Glutamatergic neuron (in vitro differentiated cells): ENCODE measurements at regions not wholly inside any gene's neighbourhood (a gene's known extent, or its start where the extent isn't known, plus 50 kb on each side); places are given as distances from the start of the nearest gene placed in this dataset.

Source experiments
- DNase-seq: peaks from one replicate; pipeline ENCODE4 v3.0.0; 2022
- H3K27ac Mint-ChIP-seq: one replicate; pipeline ENCODE4 v1.8.0; 2020; ENCODE audit warnings: mild to moderate bottlenecking, mixed read lengths, inconsistent platforms; ENCODE audit not compliant: unreplicated experiment
- H3K27me3 Mint-ChIP-seq: one replicate; pipeline ENCODE4 v1.8.0; 2020; ENCODE audit warnings: mild to moderate bottlenecking, moderate library complexity, mixed read lengths, inconsistent platforms; ENCODE audit not compliant: unreplicated experiment
- H3K36me3 Mint-ChIP-seq: one replicate; pipeline ENCODE4 v1.8.0; 2020; ENCODE audit warnings: mild to moderate bottlenecking, mixed read lengths, inconsistent platforms; ENCODE audit not compliant: unreplicated experiment
- H3K4me1 Mint-ChIP-seq: one replicate; pipeline ENCODE4 v1.8.0; 2020; ENCODE audit warnings: mild to moderate bottlenecking, low read depth, mixed read lengths, inconsistent platforms; ENCODE audit not compliant: unreplicated experiment
- H3K4me3 Mint-ChIP-seq: one replicate; pipeline ENCODE4 v1.8.0; 2020; ENCODE audit warnings: mild to moderate bottlenecking, mixed read lengths, inconsistent platforms; ENCODE audit not compliant: unreplicated experiment
- H3K9me3 Mint-ChIP-seq: one replicate; pipeline ENCODE4 v1.8.0; 2020; ENCODE audit warnings: mild to moderate bottlenecking, moderate library complexity, mixed read lengths, inconsistent platforms; ENCODE audit not compliant: unreplicated experiment
- CTCF ChIP-seq: fragments of 200-600 bp; sonication (generic); IDR thresholded peaks from one replicate; pipeline ENCODE4 v1.5.0; 2021; ENCODE audit not compliant: partially characterized antibody, unreplicated experiment

GRCh38 chr3:112730210-112730609 is 89.3 kb upstream of the CCDC80 start:
- Mint-ChIP-seq H3K4me1 (no peaks in the 10 kb centered on the region), H3K36me3 (no peaks in the 10 kb centered on the region), H3K27ac (no peak overlapping the region), H3K27me3 (no peaks in the 10 kb centered on the region), H3K9me3 (peaks cover 2% of the 10 kb centered on the region), H3K4me3 (no peak overlapping the region)
- DNase-seq: no peak
- no peak for TF ChIP-seq CTCF

GRCh38 chr3:112721231-112721630 is 80.3 kb upstream of the CCDC80 start:
- no peaks in the 10 kb centered on the region for H3K4me1 Mint-ChIP-seq
- no peak for DNase-seq
- no peak overlapping the region for H3K4me3 Mint-ChIP-seq
- H3K27me3 Mint-ChIP-seq: peaks cover 2% of the 10 kb centered on the region
- H3K9me3 Mint-ChIP-seq: peaks cover 5% of the 10 kb centered on the region
- no peak for TF ChIP-seq CTCF
- no peak overlapping the region for H3K27ac Mint-ChIP-seq
- no peaks in the 10 kb centered on the region for H3K36me3 Mint-ChIP-seq

- no peak for TF ChIP-seq CTCF
- Mint-ChIP-seq H3K4me1 (no peaks in the 10 kb centered on the region), H3K4me3 (no peak overlapping the region), H3K27me3 (peaks cover 2% of the 10 kb centered on the region), H3K27ac (no peak overlapping the region), H3K36me3 (no peaks in the 10 kb centered on the region), H3K9me3 (peaks cover 5% of the 10 kb centered on the region)
- no peak for DNase-seq
These were observed 78.0 kb upstream of the CCDC80 start for GRCh38 chr3:112718967-112719366.

GRCh38 chr3:112718516-112718915 is 77.6 kb upstream of the CCDC80 start:
- no peak for DNase-seq
- H3K27me3 Mint-ChIP-seq: peaks cover 2% of the 10 kb centered on the region
- no peak overlapping the region for H3K27ac Mint-ChIP-seq
- H3K9me3 Mint-ChIP-seq: peaks cover 5% of the 10 kb centered on the region
- TF ChIP-seq CTCF: no peak
- no peak overlapping the region for H3K4me3 Mint-ChIP-seq
- H3K36me3 Mint-ChIP-seq: no peaks in the 10 kb centered on the region
- no peaks in the 10 kb centered on the region for H3K4me1 Mint-ChIP-seq

GRCh38 chr3:112709911-112710310 is 69.0 kb upstream of the CCDC80 start:
- no peaks in the 10 kb centered on the region for H3K27me3 Mint-ChIP-seq

More at GRCh38 chr3:112709911-112710310, 69.0 kb upstream of the CCDC80 start:
- DNase-seq: no peak
- H3K36me3 Mint-ChIP-seq: no peaks in the 10 kb centered on the region
- no peak overlapping the region for H3K4me3 Mint-ChIP-seq
- H3K9me3 Mint-ChIP-seq: no peaks in the 10 kb centered on the region
- no peak overlapping the region for H3K27ac Mint-ChIP-seq
- TF ChIP-seq CTCF: no peak
- no peaks in the 10 kb centered on the region for H3K4me1 Mint-ChIP-seq
